Panc1 (cell line): ENCODE measurements at regions not wholly inside any gene's neighbourhood (a gene's known extent, or its start where the extent isn't known, plus 50 kb on each side); places are given as distances from the start of the nearest gene placed in this dataset.

Source experiments
- ATAC-seq: fragments of 200-7000 bp; cut with Tn5 transposase; 2 replicates; pipeline ENCODE4 v1.9.1; 2020; ENCODE audit warnings: mild to moderate bottlenecking, moderate library complexity
- BruUV-seq: library from RNA; stranded (reverse); fragments of 400-500 nt; replicated peaks from 2 replicates; lab custom pipeline; 2021; lab: Mats Ljungman, UMichigan
- CTCF ChIA-PET: fragments of 300-600 bp; sonication (Branson Sonifier 250); formaldehyde crosslinking; loops from one replicate; lab custom pipeline; 2022; ENCODE audit warnings: antibody characterized with exemption; lab: Charles Lee
- POLR2A ChIA-PET: fragments of 300-600 bp; sonication (Branson Sonifier 250); formaldehyde crosslinking; loops from one replicate; lab custom pipeline; 2022; ENCODE audit warnings: antibody characterized with exemption; lab: Charles Lee
- DNase-seq: peaks from one replicate; pipeline ENCODE4 v3.0.0-alpha.2; 2010; ENCODE audit warnings: low read depth, low spot score
- H3K27ac ChIP-seq: 2 replicates; pipeline ENCODE4 v1.5.1; 2011; ENCODE audit warnings: mild to moderate bottlenecking, low read length, inconsistent platforms
- H3K27me3 ChIP-seq: fragments of 200-500 bp; sonication (Bioruptor generic); 2 replicates; pipeline ENCODE4 v1.6.0; 2014; ENCODE audit warnings: low read length, inconsistent platforms; ENCODE audit not compliant: control insufficient read depth, insufficient read depth
- H3K36me3 ChIP-seq: fragments of 200-500 bp; sonication (Bioruptor generic); 2 replicates; pipeline ENCODE4 v1.5.1; 2014; ENCODE audit warnings: inconsistent platforms, mild to moderate bottlenecking, low read length, moderate library complexity; ENCODE audit not compliant: control insufficient read depth, insufficient read depth
- H3K4me1 ChIP-seq: 2 replicates; pipeline ENCODE4 v1.5.1; 2011; ENCODE audit warnings: inconsistent platforms, mild to moderate bottlenecking, low read length, moderate library complexity; ENCODE audit not compliant: control insufficient read depth, insufficient read depth
- H3K4me3 ChIP-seq, 2 experiments: 2 replicates each; pipeline ENCODE4 v1.5.1; 2011 to 2012; ENCODE audit warnings: low read depth in 2 of 2, low read length in 2 of 2, mild to moderate bottlenecking in 2 of 2, inconsistent platforms in 1 of 2, moderate library complexity in 1 of 2
- H3K9me3 ChIP-seq: fragments of 200-500 bp; sonication (Bioruptor generic); 2 replicates; pipeline ENCODE4 v1.5.1; 2014; ENCODE audit warnings: low read depth, mild to moderate bottlenecking, inconsistent platforms, low read length, moderate library complexity; ENCODE audit not compliant: control insufficient read depth, insufficient read depth
- CTCF ChIP-seq: fragments of 450-650 bp; IDR thresholded peaks from 2 replicates; pipeline ENCODE4 v1.5.1; 2017; ENCODE audit warnings: mild to moderate bottlenecking
- POLR2AphosphoS5 ChIP-seq: IDR thresholded peaks from 2 replicates; pipeline ENCODE4 v1.6.1; 2012; ENCODE audit warnings: mild to moderate bottlenecking, low read depth, low read length, moderate library complexity
- REST ChIP-seq, 2 experiments: IDR thresholded peaks; 2 replicates each; pipeline ENCODE4 v1.6.1; 2011 to 2012; ENCODE audit warnings: low read depth in 2 of 2, control low read depth in 1 of 2, low read length in 1 of 2, mild to moderate bottlenecking in 1 of 2, moderate library complexity in 1 of 2; ENCODE audit not compliant: insufficient read depth in 1 of 2
- SIN3A ChIP-seq: IDR thresholded peaks from 2 replicates; pipeline ENCODE4 v1.6.1; 2012; ENCODE audit warnings: low read depth, mild to moderate bottlenecking, low read length, moderate library complexity, borderline replicate concordance; ENCODE audit not compliant: insufficient read depth
- TCF7L2 ChIP-seq: IDR thresholded peaks from 2 replicates; pipeline ENCODE4 v1.6.1; 2011; ENCODE audit warnings: mild to moderate bottlenecking, low read depth, low read length, inconsistent platforms
- in situ Hi-C: cut with HindIII; loops from 2 replicates; pipeline ENCODE4 v1.10.0; 2016; ENCODE audit warnings: low sequenced_read_pairs, low pct_unique_long_range_greater_than_20kb
- intact Hi-C: fragments of 100-400 bp; cut with micrococcal nuclease; formaldehyde crosslinking; loops from one replicate; pipeline ENCODE4 v1.10.0; 2022; ENCODE audit not compliant: unreplicated experiment

GRCh38 chr15:61545763-61546162 lies 316.7 kb upstream of the RORA start:
- ATAC-seq (no peak), DNase-seq (no peak)
- POLR2A ChIA-PET, result no interaction called here
- H3K4me3 ChIP-seq, result no peak overlapping the region
- H3K36me3 ChIP-seq, result no peaks in the 10 kb centered on the region
- H3K27ac ChIP-seq, result no peak overlapping the region
- in situ Hi-C loops (no loop called here), intact Hi-C loops (no loop called here)
- TF ChIP-seq POLR2AphosphoS5 (no peak), REST (IDR thresholded peaks at IDR 0.05; ENCODE audit: insufficient read depth in 1 of 2, low read depth in 2 of 2, low read length in 1 of 2) (no peak), SIN3A (no peak), CTCF (no peak), TCF7L2 (no peak)
- H3K9me3 ChIP-seq, result no peaks in the 10 kb centered on the region
- BruUV-seq, result no TSS peak
- CTCF ChIA-PET, result no interaction called here
- no peaks in the 10 kb centered on the region for H3K27me3 ChIP-seq
- no peaks in the 10 kb centered on the region for H3K4me1 ChIP-seq

GRCh38 chr15:61541516-61541915 lies 312.4 kb upstream of the RORA start:
- intact Hi-C loops, result no loop called here
- in situ Hi-C loops, result no loop called here
- TF ChIP-seq SIN3A (no peak), TCF7L2 (no peak), REST (IDR thresholded peaks at IDR 0.05; ENCODE audit: insufficient read depth in 1 of 2, low read depth in 2 of 2, low read length in 1 of 2) (no peak), POLR2AphosphoS5 (no peak), CTCF (no peak)
- POLR2A ChIA-PET, result no interaction called here
- Histone ChIP-seq H3K27me3 (no peaks in the 10 kb centered on the region), H3K4me1 (no peaks in the 10 kb centered on the region), H3K4me3 (no peak overlapping the region), H3K27ac (no peak overlapping the region), H3K36me3 (no peaks in the 10 kb centered on the region), H3K9me3 (no peaks in the 10 kb centered on the region)
- ATAC-seq (no peak), DNase-seq (no peak)
- CTCF ChIA-PET, result no interaction called here
- no TSS peak for BruUV-seq
